Activated gamma-delta T cell (primary cell): ENCODE measurements at regions not wholly inside any gene's neighbourhood (a gene's known extent, or its start where the extent isn't known, plus 50 kb on each side); places are given as distances from the start of the nearest gene placed in this dataset.
"Not testable (repeated sequence)": the region's sequence is repeated elsewhere in the genome, so short reads cannot be mapped to it uniquely, and the experiment has no call there.

Experiments
- DNase-seq: peaks from one replicate; lab custom pipeline; 2025; lab: John Stamatoyannopoulos, UW

DNA sequence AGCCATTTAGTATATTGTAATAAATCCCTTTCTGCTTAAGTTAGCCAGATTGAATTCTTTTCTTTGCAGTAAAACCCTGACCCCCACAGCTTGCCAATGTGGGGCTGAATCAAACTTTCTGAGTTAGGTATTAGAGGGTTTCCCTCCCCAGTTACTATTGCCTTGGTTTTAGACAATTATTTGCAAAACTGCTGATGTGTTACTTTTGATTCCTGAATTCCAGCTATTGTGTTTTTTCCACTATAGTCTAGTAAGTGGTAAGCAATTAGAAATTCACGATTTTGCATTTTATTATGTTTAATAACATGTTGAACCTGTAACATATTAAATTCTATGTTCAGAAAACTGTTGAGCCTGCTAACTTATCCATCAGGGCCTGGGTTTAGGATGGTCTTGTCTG lies 391.5 kb downstream of the DLEU7 start:
- DNase-seq: no peak

DNA sequence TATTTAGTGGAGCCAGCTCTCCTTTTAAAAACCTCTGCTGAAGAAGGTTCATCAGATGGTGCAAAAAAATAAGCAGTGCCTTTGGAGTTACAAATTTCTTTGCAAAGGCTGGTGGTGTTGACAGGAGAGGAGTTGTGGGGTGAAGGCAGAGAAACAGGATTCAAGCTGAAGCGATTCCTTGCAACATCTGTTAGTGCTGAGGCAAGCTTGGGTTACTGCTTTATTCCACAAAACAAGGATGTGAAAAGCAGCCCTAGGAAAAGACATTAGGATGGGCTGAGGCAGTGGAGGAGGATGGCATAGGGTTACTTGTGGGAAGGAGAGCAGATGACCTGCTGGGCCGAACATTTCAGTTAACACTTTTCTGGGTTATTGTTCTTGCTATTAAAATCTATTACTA lies 390.7 kb downstream of the DLEU7 start:
- DNase-seq: no peak

DNA sequence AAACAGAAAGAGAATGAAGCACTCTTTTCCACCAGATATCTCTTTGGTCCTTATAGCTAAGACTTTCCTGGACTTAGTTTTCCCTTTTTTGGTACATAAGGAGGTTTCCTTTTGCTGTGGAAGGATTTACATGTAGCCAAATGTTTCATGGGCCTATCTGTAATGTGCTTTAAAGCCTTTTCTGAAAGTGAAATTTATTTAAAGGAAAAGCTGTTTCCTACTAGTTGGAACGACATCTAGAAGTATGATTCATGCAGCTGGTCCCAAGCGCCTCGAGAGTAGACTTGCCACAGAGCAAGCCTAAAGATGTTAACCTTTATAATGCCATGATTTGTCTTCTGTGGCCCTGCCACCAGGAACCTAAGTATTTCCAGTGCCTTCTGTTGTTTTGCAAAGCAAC lies 390.3 kb downstream of the DLEU7 start:
- DNase-seq: no peak

DNA sequence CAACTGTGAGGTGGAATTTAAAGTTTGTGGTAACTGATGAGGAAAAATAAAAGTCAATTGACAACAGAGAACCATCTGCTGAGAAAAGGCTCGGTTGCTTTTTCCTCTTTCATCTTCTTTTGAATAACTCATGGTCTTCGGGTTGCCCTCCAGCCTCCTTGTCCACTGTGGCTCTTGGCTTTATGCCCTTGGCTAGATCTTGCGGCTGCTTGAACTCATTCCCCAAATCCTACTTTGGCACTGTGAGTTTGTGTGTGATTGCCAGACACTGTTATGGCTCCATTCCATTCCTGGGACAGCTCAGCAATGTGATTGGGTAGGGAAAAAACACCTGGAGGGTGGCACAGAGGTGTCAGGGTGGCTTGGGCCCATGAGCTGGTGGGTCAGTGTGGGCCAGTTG lies 387.4 kb downstream of the DLEU7 start:
- no peak for DNase-seq

DNA sequence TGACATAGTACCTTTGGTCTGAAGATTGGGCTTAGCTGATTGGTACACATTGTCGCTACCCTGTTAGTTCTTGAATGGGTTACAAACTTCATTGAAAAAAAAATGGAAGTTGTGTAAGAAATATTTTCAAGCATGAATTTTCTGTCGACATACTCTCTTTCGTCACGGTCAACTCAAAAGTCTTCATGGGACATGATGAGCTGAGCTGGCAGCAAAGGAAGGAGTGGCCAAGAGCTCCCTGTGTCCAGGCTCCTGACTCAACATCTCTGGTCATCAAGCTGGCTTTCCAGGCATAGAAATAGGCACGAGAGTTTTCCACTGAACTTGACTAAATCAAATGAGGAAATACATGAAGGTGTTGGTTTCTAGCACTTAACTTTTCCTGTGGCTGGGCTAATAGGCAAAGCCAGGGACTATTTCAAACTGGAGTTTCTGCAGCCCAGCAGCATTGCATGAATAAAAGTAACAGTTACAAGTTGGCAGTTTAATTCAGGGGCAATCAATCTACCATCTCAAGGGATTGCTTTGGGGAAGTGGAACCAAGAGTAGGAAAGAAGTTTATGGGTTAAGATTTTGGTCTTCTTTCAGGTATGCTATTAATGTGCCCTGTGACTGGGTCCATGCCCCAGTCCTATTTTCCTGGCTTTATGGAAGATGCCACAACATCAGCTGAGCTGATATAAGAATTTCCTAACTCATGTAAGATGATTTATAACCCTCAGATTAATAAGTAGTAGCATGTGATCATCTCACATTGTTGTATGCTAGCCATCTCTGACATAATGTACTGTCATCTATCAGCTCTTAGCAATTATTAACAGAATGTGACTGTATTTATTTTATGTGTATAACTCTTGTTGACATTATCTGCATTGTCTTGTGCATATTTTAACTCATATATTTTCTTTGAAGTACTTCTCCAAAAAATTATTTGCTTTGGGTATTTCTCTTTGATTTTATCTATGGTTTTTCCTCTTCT lies 385.8 kb downstream of the DLEU7 start:
- no peak for DNase-seq

DNA sequence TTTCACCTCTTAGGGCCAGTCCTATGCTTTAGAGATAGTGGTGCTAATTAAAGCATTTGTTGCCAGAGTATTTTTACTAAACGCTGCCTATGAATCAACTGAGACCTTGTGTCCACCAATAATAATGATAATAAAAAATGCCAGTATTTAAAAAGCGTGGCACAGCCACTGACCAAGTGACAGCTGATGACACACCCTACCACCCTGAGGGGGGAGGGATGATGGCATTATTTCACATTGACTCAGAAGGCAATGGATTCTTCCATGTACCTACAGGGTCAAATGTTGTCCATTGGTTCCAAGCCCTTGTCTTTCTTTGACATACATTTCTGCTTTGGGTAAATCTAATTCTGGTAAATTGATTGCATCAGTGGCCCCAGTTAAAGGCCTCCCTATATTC lies 384.4 kb downstream of the DLEU7 start:
- DNase-seq: no peak

DNA sequence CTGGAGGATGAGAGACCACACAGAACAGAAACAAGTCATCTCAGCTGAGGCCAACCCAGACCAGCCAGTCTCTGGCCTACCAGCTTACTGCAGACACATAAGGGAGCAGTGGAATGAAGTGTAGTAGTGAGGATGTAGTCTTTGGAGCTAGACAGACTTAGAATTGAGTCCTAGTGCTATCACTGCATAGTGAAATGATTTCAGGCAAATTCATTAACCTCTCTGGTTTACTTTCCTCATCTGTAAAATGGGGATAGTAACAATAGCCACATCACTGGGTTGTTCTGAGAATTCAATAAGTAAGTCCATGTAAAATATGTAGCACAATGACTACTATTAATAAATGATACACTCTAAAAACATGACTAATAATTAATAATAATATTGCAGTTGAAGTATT lies 383.8 kb downstream of the DLEU7 start:
- DNase-seq: no peak

DNA sequence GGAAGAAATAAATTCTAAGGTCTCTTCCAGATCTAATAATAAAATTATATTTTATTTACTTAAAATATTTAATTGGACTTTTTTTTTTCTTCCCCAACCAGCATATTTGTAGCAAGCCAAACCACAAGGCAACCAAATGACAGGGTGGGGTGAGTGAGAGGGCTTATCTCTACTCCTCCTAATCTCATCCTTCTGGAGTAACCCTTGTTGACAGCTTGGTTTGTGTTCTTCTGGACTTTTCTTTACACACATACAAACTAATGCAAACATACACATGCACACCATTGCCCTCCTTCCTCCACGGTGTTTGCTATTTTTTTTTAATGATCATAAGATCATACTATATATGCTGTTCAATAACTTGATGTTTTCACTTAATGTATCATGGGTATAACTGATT lies 383.1 kb downstream of the DLEU7 start:
- DNase-seq: no peak

DNA sequence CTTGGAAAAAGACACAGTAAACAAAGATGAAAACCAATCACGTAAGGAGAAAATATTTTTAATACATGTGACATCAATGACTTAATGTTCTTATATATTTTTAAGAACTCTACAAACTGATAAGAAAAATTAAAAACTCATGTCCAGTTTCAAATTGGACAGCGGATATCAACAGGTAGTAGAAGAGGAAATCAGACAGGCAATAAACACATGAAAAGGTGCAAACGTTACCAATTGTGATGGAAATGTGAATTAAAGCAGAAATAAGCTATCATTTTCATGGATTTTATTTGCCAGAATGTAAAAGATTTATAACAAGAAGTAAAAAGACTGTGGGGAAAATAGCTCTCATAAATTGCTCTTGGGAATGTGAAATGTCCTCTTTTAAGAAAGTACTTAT lies 382.3 kb downstream of the DLEU7 start:
- DNase-seq: no peak

DNA sequence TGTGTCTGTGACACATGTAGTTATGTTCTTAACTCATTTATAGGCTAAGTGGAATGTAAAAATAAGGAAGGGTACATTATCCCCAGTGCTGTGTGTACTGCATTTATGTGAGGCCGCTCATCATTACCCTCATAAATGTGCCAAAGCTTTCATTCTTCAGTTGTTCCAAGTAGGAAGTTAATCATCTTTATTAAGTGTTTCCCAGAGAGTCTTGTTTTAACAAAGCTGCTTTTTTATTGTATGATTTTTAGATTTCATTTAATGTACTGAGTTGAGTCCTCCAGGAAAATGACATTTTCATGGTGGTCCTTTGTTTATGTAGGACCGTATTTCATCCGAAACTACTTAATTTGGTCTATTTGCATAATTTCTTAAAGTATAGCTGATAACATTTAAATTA lies 379.8 kb downstream of the DLEU7 start:
- no peak for DNase-seq

DNA sequence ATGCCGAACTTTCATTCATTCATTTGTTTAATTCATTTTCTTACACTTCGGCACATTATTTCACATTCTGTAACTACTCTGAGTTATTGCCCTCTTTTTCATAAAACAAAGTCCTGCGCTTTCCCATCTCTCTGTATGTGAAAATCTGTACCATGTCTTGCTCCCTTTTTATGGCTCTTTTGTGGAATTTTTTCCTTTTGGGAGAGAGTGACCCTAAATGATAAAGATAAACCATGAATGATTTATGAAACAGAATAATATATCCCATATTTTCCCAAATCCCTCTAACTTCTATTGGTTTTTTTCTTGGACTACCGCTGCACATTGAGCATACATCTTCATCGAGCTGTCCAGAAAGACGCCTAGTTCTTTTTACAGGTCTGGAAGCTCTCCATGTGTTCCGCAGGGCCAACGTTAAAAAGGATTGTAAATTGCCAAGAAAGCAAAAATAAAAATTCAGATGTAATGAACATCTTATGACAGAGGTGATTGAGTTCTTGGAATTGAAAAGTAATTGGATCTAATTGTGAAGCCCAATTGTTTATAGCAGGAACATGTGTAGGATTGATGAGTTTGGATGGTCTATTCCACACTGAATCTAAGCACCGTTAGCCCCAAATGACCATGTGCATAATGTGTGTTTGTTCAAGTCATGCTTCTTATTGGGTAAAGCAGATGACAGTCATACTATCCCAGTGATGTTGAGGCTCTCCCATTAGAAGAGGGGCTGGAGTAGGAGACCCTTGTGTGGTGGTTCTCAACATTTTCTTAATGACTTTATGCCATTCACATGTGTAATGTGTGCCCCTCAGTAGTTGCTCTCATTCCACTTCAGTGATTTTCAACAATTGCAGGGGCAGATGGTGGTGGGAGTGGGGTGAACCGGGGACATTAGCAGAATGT lies 378.9 kb downstream of the DLEU7 start:
- no peak for DNase-seq

DNA sequence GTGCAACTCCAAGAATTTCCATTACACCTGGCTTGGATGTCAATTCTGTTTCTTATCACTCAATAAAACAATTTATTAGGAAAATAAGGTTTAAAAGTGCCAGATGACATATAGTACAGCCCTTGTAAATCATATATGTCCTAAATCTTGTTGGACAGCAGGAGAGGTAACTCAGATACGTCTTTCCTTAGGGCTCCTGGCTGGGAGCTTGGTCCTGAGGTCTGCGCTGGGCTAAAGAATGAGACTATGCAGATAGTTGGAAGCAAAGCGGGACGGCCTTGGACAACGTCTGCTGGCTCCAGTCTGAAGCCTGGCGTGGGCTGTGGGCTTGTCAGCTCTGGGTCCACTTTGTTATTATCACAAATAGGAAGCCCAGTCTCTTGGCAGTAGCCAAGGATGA lies 377.0 kb downstream of the DLEU7 start:
- DNase-seq: no peak

DNA sequence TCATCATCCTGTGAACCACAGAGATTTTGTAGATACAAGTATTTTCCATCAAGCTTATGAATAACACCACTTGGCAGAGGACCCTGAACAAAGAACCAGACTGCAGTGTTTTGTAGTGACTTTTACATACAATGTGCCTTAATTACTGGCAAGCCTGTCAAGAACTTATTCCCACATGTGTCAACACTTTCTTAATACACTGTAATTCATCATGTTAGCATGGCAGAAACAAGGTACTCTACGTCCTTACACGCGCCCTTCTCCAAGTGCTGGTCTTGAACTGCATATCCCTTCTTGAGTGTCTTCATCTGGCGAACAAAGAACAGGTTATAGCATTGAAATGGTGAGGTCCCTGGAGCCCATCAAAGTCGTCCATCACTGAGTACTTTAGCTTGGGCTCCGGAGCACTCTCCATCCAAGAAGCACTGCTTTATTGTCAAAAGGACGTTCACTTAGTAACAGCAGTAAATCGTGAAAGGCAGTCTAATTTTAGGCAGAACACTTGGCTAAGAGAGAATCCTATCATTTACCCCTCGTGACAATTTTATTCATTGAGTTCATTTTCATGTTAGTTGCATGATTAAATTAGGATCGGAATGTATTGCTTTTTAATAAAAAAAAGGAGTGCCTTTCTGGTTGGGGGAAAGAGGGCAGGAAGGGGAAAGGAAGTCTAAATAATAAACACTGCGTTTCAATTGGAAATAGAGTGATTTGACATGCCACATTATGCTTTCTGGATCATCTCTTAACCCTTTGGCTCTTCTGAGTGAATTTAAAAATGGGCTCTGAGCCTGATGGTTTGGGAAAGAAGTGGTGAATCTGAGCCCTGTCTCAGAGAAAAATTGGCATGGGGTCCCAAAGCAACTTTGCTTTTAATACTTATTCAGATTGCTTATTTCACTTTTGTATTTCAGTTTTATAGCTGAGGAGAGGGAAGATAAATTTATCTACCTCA lies 376.1 kb downstream of the DLEU7 start:
- DNase-seq: no peak

DNA sequence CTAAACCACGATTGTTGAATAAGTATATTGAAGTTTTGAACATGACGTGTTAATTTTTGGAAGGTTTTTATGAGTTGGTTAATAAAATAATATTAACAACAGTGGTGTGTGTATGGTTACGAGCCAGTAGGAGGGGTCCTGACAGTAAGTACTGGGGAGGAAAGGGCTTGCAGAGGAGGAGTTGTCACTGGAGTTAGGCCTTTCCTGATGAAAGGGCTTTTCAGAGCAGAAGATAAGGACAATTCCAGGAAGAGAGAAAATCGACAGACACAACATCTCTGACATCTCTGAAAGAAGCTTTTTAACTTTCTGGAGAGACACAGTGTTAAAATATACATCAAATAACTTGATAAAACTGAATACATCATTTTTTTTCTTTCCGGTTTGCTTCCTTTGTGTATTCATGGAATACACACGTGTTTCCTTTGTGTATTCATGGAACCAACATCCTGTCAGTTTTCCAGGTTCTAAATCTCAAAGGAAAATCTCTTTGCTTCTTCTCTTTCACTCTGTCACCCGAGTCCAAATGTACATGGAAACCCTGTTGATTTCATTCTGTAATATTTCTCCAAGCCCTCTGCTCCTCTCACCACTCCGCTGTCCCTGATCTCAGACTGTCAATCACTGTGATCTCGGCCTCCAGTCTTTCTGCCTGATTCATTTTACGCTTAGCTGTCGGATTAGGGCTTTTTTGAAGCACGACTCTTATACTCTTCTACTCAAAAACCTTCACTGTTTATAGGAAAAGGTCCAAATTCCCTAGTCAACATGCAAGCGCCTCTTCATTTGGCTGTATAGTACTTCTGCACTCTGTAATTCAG lies 374.4 kb downstream of the DLEU7 start:
- DNase-seq: no peak

DNA sequence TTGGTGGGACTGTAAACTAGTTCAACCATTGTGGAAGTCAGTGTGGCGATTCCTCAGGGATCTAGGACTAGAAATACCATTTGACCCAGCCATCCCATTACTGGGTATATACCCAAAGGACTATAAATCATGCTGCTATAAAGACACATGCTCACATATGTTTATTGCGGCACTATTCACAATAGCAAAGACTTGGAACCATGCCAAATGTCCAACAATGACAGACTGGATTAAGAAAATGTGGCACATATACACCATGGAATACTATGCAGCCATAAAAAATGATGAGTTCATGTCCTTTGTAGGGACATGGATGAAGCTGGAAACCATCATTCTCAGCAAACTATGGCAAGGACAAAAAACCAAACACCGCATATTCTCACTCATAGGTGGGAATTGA lies 370.4 kb downstream of the DLEU7 start:
- DNase-seq: not testable (repeated sequence)

DNA sequence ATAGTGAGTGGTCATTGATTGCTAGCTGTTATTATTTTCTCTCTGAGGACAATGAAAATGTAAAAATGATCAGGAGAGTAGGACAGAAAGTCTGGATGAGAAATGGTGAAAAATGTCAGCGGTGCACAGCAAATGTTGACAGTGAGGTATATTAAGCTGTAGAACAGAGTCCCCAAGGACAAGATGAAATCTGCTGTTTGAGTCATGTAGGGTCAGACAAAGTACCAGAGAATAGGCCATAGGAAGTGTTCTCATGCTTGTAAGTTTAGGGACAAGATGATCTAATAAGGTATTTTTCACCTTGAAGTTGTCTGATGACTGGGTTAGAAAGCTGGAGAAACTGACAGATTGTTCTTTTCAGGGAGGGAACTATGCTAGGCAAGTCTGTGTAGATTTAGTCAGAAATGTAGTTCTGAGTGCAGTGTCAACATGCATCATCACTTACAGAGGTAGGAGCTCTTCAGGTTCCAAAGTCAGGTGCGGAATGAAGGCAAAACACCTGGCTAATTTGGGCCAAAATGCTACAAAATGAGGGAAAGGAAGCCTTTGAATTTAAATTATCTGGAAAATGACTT lies 369.3 kb downstream of the DLEU7 start:
- DNase-seq: no peak

DNA sequence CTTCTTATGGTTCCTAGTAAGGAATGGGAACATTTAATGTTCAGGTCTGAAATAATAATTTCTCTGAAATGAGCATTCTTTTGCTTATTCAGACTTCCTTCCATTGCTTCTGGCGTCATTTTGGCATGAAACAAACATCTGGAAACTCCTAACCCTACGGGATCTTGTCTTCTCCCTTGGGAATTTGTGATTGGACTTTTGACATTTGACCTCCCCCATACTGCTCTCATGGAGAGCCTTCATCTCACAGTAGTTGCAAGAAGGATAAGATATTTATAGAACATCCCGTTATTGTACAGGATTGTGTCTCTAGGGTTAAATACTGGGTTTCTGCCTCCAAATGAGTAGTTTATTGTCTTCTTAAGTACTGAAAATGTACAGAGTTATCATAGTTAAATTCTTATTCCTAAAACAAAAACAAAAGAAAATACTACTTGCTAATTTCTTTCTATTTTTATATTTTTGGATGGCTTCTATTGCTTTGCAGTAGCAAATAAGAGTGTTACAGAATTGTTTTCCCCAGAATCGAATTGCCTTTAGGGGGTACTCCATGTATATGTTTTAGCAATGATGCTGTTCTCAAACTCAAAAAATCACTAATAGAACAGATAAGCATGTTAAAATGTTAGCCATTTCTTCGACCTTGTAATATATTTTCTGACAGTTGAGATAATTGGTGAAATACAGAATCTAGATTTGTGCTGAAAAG lies 366.8 kb downstream of the DLEU7 start:
- no peak for DNase-seq

DNA sequence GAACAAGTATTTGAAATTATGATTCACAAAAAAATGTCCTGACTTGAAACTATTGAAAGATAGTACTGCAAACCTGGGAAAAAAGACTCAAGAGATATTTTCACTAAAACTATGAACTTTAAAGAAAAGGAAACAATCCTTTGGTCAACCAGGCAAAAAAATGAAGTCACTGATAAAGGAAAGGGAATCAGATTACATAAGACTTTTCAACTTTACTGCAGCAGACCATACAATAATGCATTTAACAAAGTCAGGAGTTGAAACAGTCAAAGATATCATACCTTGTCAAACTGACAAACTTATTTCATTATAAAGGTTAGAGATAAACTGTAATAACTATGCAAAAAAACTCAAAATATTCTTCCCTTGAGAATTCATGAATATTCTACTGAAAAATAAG lies 361.6 kb downstream of the DLEU7 start:
- no peak for DNase-seq

DNA sequence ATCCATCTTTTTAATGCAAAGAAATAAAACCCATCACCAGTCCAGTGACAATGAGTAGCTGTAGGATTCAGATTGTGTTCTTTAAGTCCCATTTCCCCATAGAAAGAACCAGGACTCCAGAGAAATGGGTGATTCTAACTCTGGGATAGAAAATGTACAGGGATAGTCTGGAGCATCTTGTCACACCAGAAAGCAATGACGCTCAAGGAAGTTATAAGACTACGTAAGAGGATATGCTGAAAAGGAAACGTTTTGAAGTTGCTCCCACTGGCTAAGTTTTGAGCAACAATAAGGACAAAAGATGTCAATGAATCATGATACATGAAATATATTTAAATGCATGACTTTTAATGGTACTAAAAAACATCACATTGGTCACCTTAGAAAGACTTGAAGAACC lies 360.1 kb downstream of the DLEU7 start:
- no peak for DNase-seq
